ENCODE measurements at regions not wholly inside any gene's neighbourhood (a gene's known extent, or its start where the extent isn't known, plus 50 kb on each side); places are given as distances from the start of the nearest gene placed in this dataset.

GRCh38 chr1:195721210-195721971 is 886.8 kb downstream of the KCNT2 start:
- Mint-ChIP-seq H3K4me1 (peaks cover 6% of the 10 kb centered on the region), H3K9me3 (no peaks in the 10 kb centered on the region), H3K36me3 (ENCODE audit: low read depth) (no peaks in the 10 kb centered on the region), H3K27ac (no peak overlapping the region), H3K4me3 (no peak overlapping the region), H3K27me3 (ENCODE audit: low read depth, poor library complexity) (no peaks in the 10 kb centered on the region)
- no peak for TF ChIP-seq CTCF (IDR thresholded peaks at IDR 0.05)
- DNase-seq, result no peak

- Mint-ChIP-seq H3K4me3 (no peak overlapping the region), H3K27ac (no peak overlapping the region), H3K27me3 (ENCODE audit: low read depth, poor library complexity) (no peaks in the 10 kb centered on the region), H3K4me1 (peaks cover 16% of the 10 kb centered on the region), H3K36me3 (ENCODE audit: low read depth) (no peaks in the 10 kb centered on the region), H3K9me3 (no peaks in the 10 kb centered on the region)
- TF ChIP-seq CTCF (IDR thresholded peaks at IDR 0.05), result no peak
- DNase-seq, result no peak
These were observed 890.6 kb downstream of the KCNT2 start for GRCh38 chr1:195717651-195718050.

DNA sequence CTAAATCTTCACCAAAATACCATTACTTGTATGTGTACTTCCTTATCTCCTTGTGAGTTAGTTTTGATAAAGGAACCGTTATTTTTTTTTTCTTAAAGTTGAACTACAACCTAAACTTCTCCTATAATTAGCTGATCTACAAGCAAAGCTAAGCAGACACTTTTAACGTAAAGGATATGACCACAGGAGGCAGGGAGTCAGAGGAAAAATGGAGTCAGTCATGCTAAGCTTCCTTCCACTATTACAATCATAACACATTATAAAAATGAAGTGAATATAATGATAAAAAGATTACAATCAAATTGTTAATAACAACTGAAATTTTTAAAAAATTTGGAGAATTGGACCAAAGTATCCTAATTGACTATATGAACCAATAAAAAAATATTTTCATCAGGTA is 892.6 kb downstream of the KCNT2 start:
- H3K4me3 Mint-ChIP-seq, result no peak overlapping the region
- H3K27ac Mint-ChIP-seq, result no peak overlapping the region
- H3K4me1 Mint-ChIP-seq, result peaks cover 10% of the 10 kb centered on the region
- no peaks in the 10 kb centered on the region for H3K36me3 Mint-ChIP-seq (ENCODE audit: low read depth)
- no peaks in the 10 kb centered on the region for H3K9me3 Mint-ChIP-seq
- no peaks in the 10 kb centered on the region for H3K27me3 Mint-ChIP-seq (ENCODE audit: low read depth, poor library complexity)
- TF ChIP-seq CTCF (IDR thresholded peaks at IDR 0.05), result no peak
- no peak for DNase-seq

- Mint-ChIP-seq H3K4me3 (no peak overlapping the region), H3K9me3 (no peaks in the 10 kb centered on the region), H3K36me3 (ENCODE audit: low read depth) (no peaks in the 10 kb centered on the region), H3K27me3 (ENCODE audit: low read depth, poor library complexity) (no peaks in the 10 kb centered on the region), H3K4me1 (peaks cover 10% of the 10 kb centered on the region), H3K27ac (no peak overlapping the region)
- TF ChIP-seq CTCF (IDR thresholded peaks at IDR 0.05), result no peak
- no peak for DNase-seq
These were observed 894.0 kb downstream of the KCNT2 start for GRCh38 chr1:195714248-195714647.

DNA sequence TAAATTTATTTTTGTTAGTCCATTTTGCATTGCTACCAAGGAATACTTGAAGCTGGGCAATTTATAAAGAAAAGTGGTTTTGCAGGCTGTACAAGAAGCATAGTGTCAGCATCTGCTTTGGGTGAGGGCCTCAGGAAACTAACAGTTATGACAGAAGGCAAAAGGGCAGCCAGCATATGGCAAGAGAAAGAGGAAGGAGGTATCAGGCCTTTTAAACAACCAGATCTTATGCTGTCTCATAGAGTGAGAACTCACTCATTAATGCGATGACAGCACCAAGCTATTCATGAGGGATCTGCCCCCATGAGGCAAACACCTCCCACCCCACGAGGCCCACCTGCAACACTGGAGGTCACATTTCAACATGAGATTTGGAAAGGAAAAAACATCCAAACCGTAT is 898.4 kb downstream of the KCNT2 start:
- H3K36me3 Mint-ChIP-seq (ENCODE audit: low read depth), result no peaks in the 10 kb centered on the region

More for the DNA sequence above, 898.4 kb downstream of the KCNT2 start:
- Mint-ChIP-seq H3K9me3 (no peaks in the 10 kb centered on the region), H3K4me3 (no peak overlapping the region), H3K27me3 (ENCODE audit: low read depth, poor library complexity) (no peaks in the 10 kb centered on the region), H3K27ac (no peak overlapping the region), H3K4me1 (peaks cover under 1% of the 10 kb centered on the region)
- TF ChIP-seq CTCF (IDR thresholded peaks at IDR 0.05), result no peak
- DNase-seq, result no peak
